Upper lobe of left lung (tissue), 6 donors: ENCODE measurements at regions not wholly inside any gene's neighbourhood (a gene's known extent, or its start where the extent isn't known, plus 50 kb on each side); places are given as distances from the start of the nearest gene placed in this dataset.

ENCODE experiments used
- ATAC-seq, 2 donors: fragments of 200-7000 bp; cut with Tn5 transposase; one replicate each; pipeline ENCODE4 v1.9.1; 2022; ENCODE audit warnings: mild to moderate bottlenecking in 2 of 2, moderate library complexity in 2 of 2; ENCODE audit not compliant: low FRiP score in 2 of 2
- DNase-seq, 2 donors: peaks; one replicate each; pipeline ENCODE4 v3.0.0-alpha.2; 2019 to 2020
- H3K27ac ChIP-seq, 4 donors: fragments of 200-600 bp; sonication (generic); one replicate each; pipeline ENCODE4 v1.5.1; 2016 to 2019
- H3K27me3 ChIP-seq, 4 donors: fragments of 200-600 bp; sonication (generic); one replicate each; pipeline ENCODE4 v1.5.1; 2017 to 2019
- H3K36me3 ChIP-seq, 4 donors: fragments of 200-600 bp; sonication (generic); one replicate each; pipeline ENCODE4 v1.5.1; 2016 to 2019
- H3K4me1 ChIP-seq, 4 donors: fragments of 200-600 bp; sonication (generic); one replicate each; pipeline ENCODE4 v1.5.1; 2018 to 2019
- H3K4me3 ChIP-seq, 4 donors: fragments of 200-600 bp; sonication (generic); one replicate each; pipeline ENCODE4 v1.5.1; 2017 to 2019; ENCODE audit warnings: mild to moderate bottlenecking in 2 of 4, moderate library complexity in 1 of 4
- H3K9me3 ChIP-seq, 4 donors: fragments of 200-600 bp; sonication (generic); one replicate each; pipeline ENCODE4 v1.5.1; 2018 to 2019
- EP300 ChIP-seq, 4 donors: sonication (generic); formaldehyde crosslinking; IDR thresholded peaks; one replicate each; pipeline ENCODE4 v1.5.1; 2017; ENCODE audit warnings: antibody characterized with exemption in 4 of 4, control low read depth in 2 of 4
- POLR2A ChIP-seq, 4 donors: fragments of 450-650 bp; IDR thresholded peaks; one replicate each; pipeline ENCODE4 v1.5.1; 2016 to 2017; ENCODE audit warnings: antibody characterized with exemption in 4 of 4, mild to moderate bottlenecking in 2 of 4
- POLR2AphosphoS5 ChIP-seq, 2 donors: sonication (generic); formaldehyde crosslinking; IDR thresholded peaks; one replicate each; pipeline ENCODE4 v1.5.1; 2017; ENCODE audit warnings: antibody characterized with exemption in 2 of 2
- WGBS, 2 donors: methylation state at CpG; one replicate each; pipeline ENCODE4 v1.1.5; 2017 to 2018; 5-methylcytosine and 5-hydroxymethylcytosine counted together
- TF ChIP-seq, protein P1 (sequence below), 6 experiments: fragments of 450-650 bp in 4 of 6; fragments of 200-600 bp in 2 of 6; sonication (generic) in 2 of 6; IDR thresholded peaks; one replicate each; pipeline ENCODE4 v1.5.1; 2016 to 2019; ENCODE audit warnings: antibody characterized with exemption in 6 of 6
- donor health status: DM: no; HTN: no; CAD: no; lungs with moderate emphysema.
- donor health status: DM: no; HTN: yes; CAD: no; lungs with severe emphysema.

DNA sequence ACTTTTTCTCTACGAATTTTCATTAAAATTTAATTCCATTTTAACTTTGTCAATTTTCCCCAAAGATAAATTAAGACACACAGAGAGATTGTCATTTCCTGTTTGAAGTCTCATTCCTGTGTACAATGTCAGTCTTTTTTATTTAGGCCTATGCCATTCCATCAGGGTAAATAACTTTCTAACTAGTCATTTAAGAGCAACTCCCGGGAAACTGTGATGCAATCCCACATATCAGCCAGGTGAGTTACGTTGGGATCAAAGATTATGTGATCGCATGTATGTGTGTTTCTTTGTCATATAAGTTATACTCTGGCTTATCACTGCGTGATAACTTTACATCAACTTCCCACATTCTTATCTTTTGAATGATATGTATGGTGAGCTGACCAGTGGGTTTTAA lies 86.1 kb upstream of the S1PR1 start:
- Histone ChIP-seq H3K9me3 (no peaks in the 10 kb centered on the region), H3K27ac (peak overlapping the region; percentile 16 to 42 (median 21)), H3K36me3 (no peaks in the 10 kb centered on the region), H3K4me3 (no peak overlapping the region), H3K27me3 (no peaks in the 10 kb centered on the region), H3K4me1 (peaks cover 2 to 15% (median 8%) of the 10 kb centered on the region in 4 donors)
- 67 to 69% methylated on average over 5 of the region's 5 CpGs for WGBS, 2 donors
- no peak for TF ChIP-seq POLR2A (IDR thresholded peaks at IDR 0.05)
- no peak for TF ChIP-seq EP300 (IDR thresholded peaks at IDR 0.05)
- no peak for TF ChIP-seq POLR2AphosphoS5 (IDR thresholded peaks at IDR 0.05)
- TF ChIP-seq, protein P1, sequence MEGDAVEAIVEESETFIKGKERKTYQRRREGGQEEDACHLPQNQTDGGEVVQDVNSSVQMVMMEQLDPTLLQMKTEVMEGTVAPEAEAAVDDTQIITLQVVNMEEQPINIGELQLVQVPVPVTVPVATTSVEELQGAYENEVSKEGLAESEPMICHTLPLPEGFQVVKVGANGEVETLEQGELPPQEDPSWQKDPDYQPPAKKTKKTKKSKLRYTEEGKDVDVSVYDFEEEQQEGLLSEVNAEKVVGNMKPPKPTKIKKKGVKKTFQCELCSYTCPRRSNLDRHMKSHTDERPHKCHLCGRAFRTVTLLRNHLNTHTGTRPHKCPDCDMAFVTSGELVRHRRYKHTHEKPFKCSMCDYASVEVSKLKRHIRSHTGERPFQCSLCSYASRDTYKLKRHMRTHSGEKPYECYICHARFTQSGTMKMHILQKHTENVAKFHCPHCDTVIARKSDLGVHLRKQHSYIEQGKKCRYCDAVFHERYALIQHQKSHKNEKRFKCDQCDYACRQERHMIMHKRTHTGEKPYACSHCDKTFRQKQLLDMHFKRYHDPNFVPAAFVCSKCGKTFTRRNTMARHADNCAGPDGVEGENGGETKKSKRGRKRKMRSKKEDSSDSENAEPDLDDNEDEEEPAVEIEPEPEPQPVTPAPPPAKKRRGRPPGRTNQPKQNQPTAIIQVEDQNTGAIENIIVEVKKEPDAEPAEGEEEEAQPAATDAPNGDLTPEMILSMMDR (IDR thresholded peaks at IDR 0.05) = no peak
- DNase-seq (no peak), ATAC-seq (no peak)

DNA sequence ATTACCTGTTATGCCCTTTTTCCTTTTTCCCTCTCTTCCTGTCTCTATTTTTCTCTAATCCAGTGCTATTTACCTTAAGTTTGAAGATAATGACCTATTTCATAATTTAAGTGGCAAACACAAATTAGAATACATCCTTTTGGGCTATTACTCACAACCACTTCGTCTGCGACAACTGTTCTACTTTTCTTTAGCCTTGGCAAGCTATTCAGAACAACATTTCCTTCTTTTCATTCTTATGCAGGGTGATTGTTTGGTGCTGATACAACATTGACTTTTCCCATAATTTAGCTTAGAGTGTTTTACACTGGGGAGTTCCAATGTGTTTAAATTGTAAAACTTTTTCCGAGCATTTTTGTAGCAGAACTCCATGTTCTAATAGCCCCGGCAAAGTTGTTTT lies 86.6 kb upstream of the S1PR1 start:
- no peaks in the 10 kb centered on the region for H3K9me3 ChIP-seq
- TF ChIP-seq POLR2A (IDR thresholded peaks at IDR 0.05) (no peak), POLR2AphosphoS5 (IDR thresholded peaks at IDR 0.05) (no peak), EP300 (IDR thresholded peaks at IDR 0.05) (no peak)
- TF ChIP-seq, protein P1 (IDR thresholded peaks at IDR 0.05) = no peak
- WGBS, 2 donors = 68 to 69% methylated on average over 4 of the region's 4 CpGs
- ATAC-seq (no peak), DNase-seq (no peak)
- H3K27ac ChIP-seq = peak overlapping the region in 3 of 4 donors; percentile 16 to 42 (median 26)
- H3K4me3 ChIP-seq = no peak overlapping the region
- H3K4me1 ChIP-seq = peaks cover 2 to 15% (median 8%) of the 10 kb centered on the region in 4 donors
- no peaks in the 10 kb centered on the region for H3K36me3 ChIP-seq
- H3K27me3 ChIP-seq = no peaks in the 10 kb centered on the region

DNA sequence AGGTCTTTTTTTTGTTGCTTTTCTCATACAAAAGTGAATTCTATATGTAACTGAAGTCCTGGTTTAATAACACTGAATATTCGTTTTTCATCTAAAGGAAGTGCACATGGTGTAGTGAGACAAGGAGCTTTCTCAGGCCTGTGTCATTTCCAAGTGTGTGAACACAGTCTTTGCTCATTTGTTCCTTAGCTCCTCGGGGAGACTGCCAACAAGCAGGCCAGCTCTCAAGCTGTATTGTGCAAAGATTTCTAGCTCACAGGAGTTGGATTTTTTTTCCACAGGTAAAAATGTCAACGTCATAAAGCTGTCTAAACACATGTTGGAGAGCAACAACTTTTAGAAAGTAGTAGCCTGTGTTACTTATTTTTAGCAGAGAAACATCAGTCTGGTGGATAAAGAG lies 87.8 kb upstream of the S1PR1 start:
- H3K4me3 ChIP-seq = no peak overlapping the region
- H3K4me1 ChIP-seq = peaks cover 2 to 15% (median 8%) of the 10 kb centered on the region in 4 donors
- H3K27me3 ChIP-seq = no peaks in the 10 kb centered on the region
- ATAC-seq (no peak), DNase-seq (peak in 1 of 2 donors; percentile 41)
- no peak overlapping the region for H3K27ac ChIP-seq
- WGBS, 2 donors = 12 to 22% methylated on average over 3 of the region's 3 CpGs
- H3K9me3 ChIP-seq = no peaks in the 10 kb centered on the region
- no peaks in the 10 kb centered on the region for H3K36me3 ChIP-seq
- TF ChIP-seq EP300 (IDR thresholded peaks at IDR 0.05) = no peak
- TF ChIP-seq POLR2A (IDR thresholded peaks at IDR 0.05) = no peak
- TF ChIP-seq, protein P1 (IDR thresholded peaks at IDR 0.05) = no peak
- TF ChIP-seq POLR2AphosphoS5 (IDR thresholded peaks at IDR 0.05) = no peak

DNA sequence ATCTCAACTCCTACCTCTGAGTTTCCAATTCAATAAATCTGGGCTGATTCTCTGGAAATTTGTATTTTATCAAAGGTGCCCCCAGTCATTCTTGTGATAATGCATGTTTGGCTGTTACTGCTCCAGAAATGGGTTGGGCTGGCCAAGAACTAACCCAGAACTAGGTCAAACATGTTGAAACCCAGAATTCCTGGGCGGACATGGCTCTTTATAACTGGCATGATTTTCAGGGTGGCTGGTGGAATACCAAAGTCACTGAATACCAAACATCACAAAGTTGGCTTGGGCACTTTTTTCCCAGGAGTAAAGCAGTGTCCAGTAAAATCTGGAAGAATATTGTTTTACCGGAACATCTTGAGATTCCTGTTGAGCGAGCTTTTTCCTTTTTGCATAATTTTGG lies 89.4 kb upstream of the S1PR1 start:
- DNase-seq (no peak), ATAC-seq (no peak)
- no peak for TF ChIP-seq POLR2A (IDR thresholded peaks at IDR 0.05)
- no peak for TF ChIP-seq POLR2AphosphoS5 (IDR thresholded peaks at IDR 0.05)
- no peak for TF ChIP-seq EP300 (IDR thresholded peaks at IDR 0.05)
- TF ChIP-seq, protein P1 (IDR thresholded peaks at IDR 0.05) = no peak
- Histone ChIP-seq H3K36me3 (no peaks in the 10 kb centered on the region), H3K4me1 (peaks cover 2 to 15% (median 8%) of the 10 kb centered on the region in 4 donors), H3K4me3 (no peak overlapping the region), H3K27me3 (no peaks in the 10 kb centered on the region), H3K27ac (no peak overlapping the region), H3K9me3 (no peaks in the 10 kb centered on the region)
- 83 to 95% methylated on average over 3 of the region's 3 CpGs for WGBS, 2 donors

DNA sequence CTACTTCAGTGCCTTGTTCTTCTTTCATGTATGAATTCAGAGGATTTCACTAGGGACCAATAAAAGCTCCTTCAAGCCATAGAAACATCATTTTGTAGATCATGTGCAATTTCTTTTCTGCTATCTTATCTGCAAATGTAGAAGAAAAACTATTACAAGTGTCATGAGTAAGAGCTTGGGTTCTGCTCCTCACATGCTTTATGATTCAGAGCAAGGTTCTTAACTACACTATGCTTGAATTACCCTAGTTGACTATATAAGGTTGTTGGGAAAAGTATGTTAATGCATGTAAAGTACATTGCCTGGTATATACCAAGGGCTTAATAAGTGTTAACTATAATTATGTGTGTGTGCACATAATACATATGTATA lies 91.4 kb upstream of the S1PR1 start:
- ATAC-seq (no peak), DNase-seq (no peak)
- H3K27me3 ChIP-seq = no peaks in the 10 kb centered on the region
- H3K9me3 ChIP-seq = no peaks in the 10 kb centered on the region
- peaks cover 0 to 12% (median 6%) of the 10 kb centered on the region in 4 donors for H3K4me1 ChIP-seq
- no peak overlapping the region for H3K4me3 ChIP-seq
- no peak overlapping the region for H3K27ac ChIP-seq
- no peak for TF ChIP-seq POLR2A (IDR thresholded peaks at IDR 0.05)
- TF ChIP-seq, protein P1 (IDR thresholded peaks at IDR 0.05) = no peak
- TF ChIP-seq EP300 (IDR thresholded peaks at IDR 0.05) = no peak
- no peak for TF ChIP-seq POLR2AphosphoS5 (IDR thresholded peaks at IDR 0.05)
- H3K36me3 ChIP-seq = no peaks in the 10 kb centered on the region
